T-helper 2 cell (primary cell): ENCODE measurements at regions not wholly inside any gene's neighbourhood (a gene's known extent, or its start where the extent isn't known, plus 50 kb on each side); places are given as distances from the start of the nearest gene placed in this dataset.
A peak's percentile ranks its signal among the peaks of the same experiment; 100 is the strongest.

ENCODE experiments used
- DNase-seq, 5 experiments: peaks; one replicate each; pipeline versions ENCODE4 v3.0.0 to v3.0.0-alpha.2; 2012 to 2022

GRCh38 chr5:4862500-4862899, 277.6 kb upstream of the ADAMTS16 start:
- peak in 1 of 5 experiments; percentile 24 for DNase-seq

GRCh38 chr5:4866131-4866659, 273.9 kb upstream of the ADAMTS16 start:
- DNase-seq, result no peak

- no peak for DNase-seq
Observed at GRCh38 chr5:4866817-4867216, 273.3 kb upstream of the ADAMTS16 start.

- DNase-seq, result peak in 1 of 5 experiments; percentile 20
Observed at GRCh38 chr5:4868140-4868735, 271.9 kb upstream of the ADAMTS16 start.

- DNase-seq, result no peak
Observed at GRCh38 chr5:4873652-4874051, 266.5 kb upstream of the ADAMTS16 start.

GRCh38 chr5:4874097-4874496, 266.0 kb upstream of the ADAMTS16 start:
- DNase-seq, result no peak

GRCh38 chr5:4875942-4876341, 264.2 kb upstream of the ADAMTS16 start:
- DNase-seq, result no peak

GRCh38 chr5:4876804-4877203, 263.3 kb upstream of the ADAMTS16 start:
- no peak for DNase-seq

- no peak for DNase-seq
Observed at GRCh38 chr5:4877579-4877978, 262.6 kb upstream of the ADAMTS16 start.

- no peak for DNase-seq
Observed at GRCh38 chr5:4879075-4879474, 261.1 kb upstream of the ADAMTS16 start.

- DNase-seq, result peak in 2 of 5 experiments; percentile 14 to 42
Observed at GRCh38 chr5:4879693-4880303, 260.3 kb upstream of the ADAMTS16 start.

GRCh38 chr5:4880304-4880741, 259.8 kb upstream of the ADAMTS16 start:
- DNase-seq, result no peak

- DNase-seq, result no peak
Observed at GRCh38 chr5:4881366-4882002, 258.6 kb upstream of the ADAMTS16 start.

- DNase-seq, result no peak
Observed at GRCh38 chr5:4882186-4882585, 257.9 kb upstream of the ADAMTS16 start.

- no peak for DNase-seq
Observed at GRCh38 chr5:4883360-4883759, 256.8 kb upstream of the ADAMTS16 start.

- DNase-seq, result no peak
Observed at GRCh38 chr5:4893063-4893744, 246.9 kb upstream of the ADAMTS16 start.

GRCh38 chr5:4896328-4896727, 243.8 kb upstream of the ADAMTS16 start:
- no peak for DNase-seq

- DNase-seq, result no peak
Observed at GRCh38 chr5:4901305-4901811, 238.8 kb upstream of the ADAMTS16 start.

GRCh38 chr5:4901924-4902323, 238.2 kb upstream of the ADAMTS16 start:
- no peak for DNase-seq

- no peak for DNase-seq
Observed at GRCh38 chr5:4905674-4906520, 234.2 kb upstream of the ADAMTS16 start.

GRCh38 chr5:4906786-4907185, 233.3 kb upstream of the ADAMTS16 start:
- no peak for DNase-seq

- DNase-seq, result no peak
Observed at GRCh38 chr5:4907571-4907970, 232.6 kb upstream of the ADAMTS16 start.
